Stimulated activated CD8-positive, alpha-beta memory T cell treated with anti-CD3 and anti-CD28 coated beads, Interleukin-2, amount 100 ng/mL, for 48 hours (primary cell): ENCODE measurements at regions not wholly inside any gene's neighbourhood (a gene's known extent, or its start where the extent isn't known, plus 50 kb on each side); places are given as distances from the start of the nearest gene placed in this dataset.
"Not testable (repeated sequence)": the region's sequence is repeated elsewhere in the genome, so short reads cannot be mapped to it uniquely, and the experiment has no call there.

ENCODE experiments used
- DNase-seq, 2 donors: peaks; one replicate each; pipeline ENCODE4 v3.0.0-alpha.2; 2020; ENCODE audit warnings: low read depth in 2 of 2

GRCh38 chr4:118502967-118503366 is 150.2 kb upstream of the PRSS12 start:
- DNase-seq, result not testable (repeated sequence)

GRCh38 chr4:118504927-118505326 is 152.1 kb upstream of the PRSS12 start:
- not testable (repeated sequence) for DNase-seq

GRCh38 chr4:118505491-118505890 is 152.7 kb upstream of the PRSS12 start:
- DNase-seq, result not testable (repeated sequence)

- DNase-seq, result not testable (repeated sequence)
Measured at GRCh38 chr4:118512870-118513269, 160.1 kb upstream of the PRSS12 start.

GRCh38 chr4:118514332-118514731 is 161.5 kb upstream of the PRSS12 start:
- not testable (repeated sequence) for DNase-seq

- not testable (repeated sequence) for DNase-seq
Measured at GRCh38 chr4:118516107-118516506, 163.3 kb upstream of the PRSS12 start.

- DNase-seq, result not testable (repeated sequence)
Measured at GRCh38 chr4:118530107-118530506, 155.1 kb upstream of the METTL14 start.

GRCh38 chr4:118531947-118532346 is 153.2 kb upstream of the METTL14 start:
- DNase-seq, result not testable (repeated sequence)

GRCh38 chr4:118535788-118536187 is 149.4 kb upstream of the METTL14 start:
- not testable (repeated sequence) for DNase-seq

GRCh38 chr4:118539412-118540077 is 145.6 kb upstream of the METTL14 start:
- DNase-seq, result not testable (repeated sequence)

- not testable (repeated sequence) for DNase-seq
Measured at GRCh38 chr4:118556576-118556975, 128.6 kb upstream of the METTL14 start.

- DNase-seq, result no peak
Measured at GRCh38 chr4:118557298-118557851, 127.8 kb upstream of the METTL14 start.

- not testable (repeated sequence) for DNase-seq
Measured at GRCh38 chr4:118558188-118558587, 127.0 kb upstream of the METTL14 start.

GRCh38 chr4:118561559-118561958 is 123.6 kb upstream of the METTL14 start:
- not testable (repeated sequence) for DNase-seq

GRCh38 chr4:118566003-118566513 is 119.1 kb upstream of the METTL14 start:
- DNase-seq, result not testable (repeated sequence)

GRCh38 chr4:118572991-118573390 is 112.2 kb upstream of the METTL14 start:
- not testable (repeated sequence) for DNase-seq

GRCh38 chr4:118574251-118574913 is 110.8 kb upstream of the METTL14 start:
- not testable (repeated sequence) for DNase-seq

- not testable (repeated sequence) for DNase-seq
Measured at GRCh38 chr4:118575057-118575456, 110.1 kb upstream of the METTL14 start.

- DNase-seq, result not testable (repeated sequence)
Measured at GRCh38 chr4:118575726-118576125, 109.5 kb upstream of the METTL14 start.

GRCh38 chr4:118576709-118577219 is 108.4 kb upstream of the METTL14 start:
- DNase-seq, result not testable (repeated sequence)

- DNase-seq, result no peak
Measured at GRCh38 chr4:118585015-118585414, 100.2 kb upstream of the METTL14 start.

GRCh38 chr4:118586357-118586790 is 98.8 kb upstream of the METTL14 start:
- no peak for DNase-seq
